Glutamatergic neuron (in vitro differentiated cells): ENCODE measurements at regions not wholly inside any gene's neighbourhood (a gene's known extent, or its start where the extent isn't known, plus 50 kb on each side); places are given as distances from the start of the nearest gene placed in this dataset.

Experiments used
- DNase-seq: peaks from one replicate; pipeline ENCODE4 v3.0.0; 2022
- H3K27ac Mint-ChIP-seq: one replicate; pipeline ENCODE4 v1.8.0; 2020; ENCODE audit warnings: mild to moderate bottlenecking, mixed read lengths, inconsistent platforms; ENCODE audit not compliant: unreplicated experiment
- H3K27me3 Mint-ChIP-seq: one replicate; pipeline ENCODE4 v1.8.0; 2020; ENCODE audit warnings: mild to moderate bottlenecking, moderate library complexity, mixed read lengths, inconsistent platforms; ENCODE audit not compliant: unreplicated experiment
- H3K36me3 Mint-ChIP-seq: one replicate; pipeline ENCODE4 v1.8.0; 2020; ENCODE audit warnings: mild to moderate bottlenecking, mixed read lengths, inconsistent platforms; ENCODE audit not compliant: unreplicated experiment
- H3K4me1 Mint-ChIP-seq: one replicate; pipeline ENCODE4 v1.8.0; 2020; ENCODE audit warnings: mild to moderate bottlenecking, low read depth, mixed read lengths, inconsistent platforms; ENCODE audit not compliant: unreplicated experiment
- H3K4me3 Mint-ChIP-seq: one replicate; pipeline ENCODE4 v1.8.0; 2020; ENCODE audit warnings: mild to moderate bottlenecking, mixed read lengths, inconsistent platforms; ENCODE audit not compliant: unreplicated experiment
- H3K9me3 Mint-ChIP-seq: one replicate; pipeline ENCODE4 v1.8.0; 2020; ENCODE audit warnings: mild to moderate bottlenecking, moderate library complexity, mixed read lengths, inconsistent platforms; ENCODE audit not compliant: unreplicated experiment
- CTCF ChIP-seq: fragments of 200-600 bp; sonication (generic); IDR thresholded peaks from one replicate; pipeline ENCODE4 v1.5.0; 2021; ENCODE audit not compliant: partially characterized antibody, unreplicated experiment

- Mint-ChIP-seq H3K36me3 (no peaks in the 10 kb centered on the region), H3K4me1 (peaks cover 11% of the 10 kb centered on the region), H3K27ac (peak overlapping the region; percentile 73), H3K9me3 (no peaks in the 10 kb centered on the region), H3K4me3 (no peak overlapping the region), H3K27me3 (peaks cover 2% of the 10 kb centered on the region)
- TF ChIP-seq CTCF = peak; percentile 48
- DNase-seq = peak; percentile 40
These were observed 226.4 kb upstream of the HABP2 start for GRCh38 chr10:113326160-113327111.

- Mint-ChIP-seq H3K27ac (no peak overlapping the region), H3K4me3 (no peak overlapping the region), H3K27me3 (peaks cover 2% of the 10 kb centered on the region), H3K4me1 (peaks cover 11% of the 10 kb centered on the region), H3K9me3 (no peaks in the 10 kb centered on the region), H3K36me3 (no peaks in the 10 kb centered on the region)
- DNase-seq = no peak
- TF ChIP-seq CTCF = no peak
These were observed 223.7 kb upstream of the HABP2 start for GRCh38 chr10:113329121-113329596.

GRCh38 chr10:113331961-113332360, 220.9 kb upstream of the HABP2 start:
- Mint-ChIP-seq H3K27me3 (no peaks in the 10 kb centered on the region), H3K4me1 (peaks cover 3% of the 10 kb centered on the region), H3K36me3 (no peaks in the 10 kb centered on the region), H3K4me3 (no peak overlapping the region), H3K9me3 (no peaks in the 10 kb centered on the region), H3K27ac (no peak overlapping the region)
- DNase-seq = no peak
- TF ChIP-seq CTCF = no peak

- Mint-ChIP-seq H3K4me3 (no peak overlapping the region), H3K4me1 (no peaks in the 10 kb centered on the region), H3K36me3 (no peaks in the 10 kb centered on the region), H3K9me3 (no peaks in the 10 kb centered on the region), H3K27ac (no peak overlapping the region), H3K27me3 (no peaks in the 10 kb centered on the region)
- TF ChIP-seq CTCF = no peak
- DNase-seq = no peak
These were observed 219.5 kb upstream of the HABP2 start for GRCh38 chr10:113333313-113333712.

GRCh38 chr10:113335592-113335991, 217.3 kb upstream of the HABP2 start:
- Mint-ChIP-seq H3K36me3 (no peaks in the 10 kb centered on the region), H3K27me3 (no peaks in the 10 kb centered on the region), H3K9me3 (no peaks in the 10 kb centered on the region), H3K4me3 (no peak overlapping the region), H3K4me1 (no peaks in the 10 kb centered on the region), H3K27ac (no peak overlapping the region)
- TF ChIP-seq CTCF = no peak
- DNase-seq = no peak
